Sigmoid colon (tissue), 4 donors: ENCODE measurements at regions not wholly inside any gene's neighbourhood (a gene's known extent, or its start where the extent isn't known, plus 50 kb on each side); places are given as distances from the start of the nearest gene placed in this dataset.

Source experiments
- CTCF ChIP-seq, 4 experiments: fragments of 450-650 bp in 3 of 4; fragments of 200-600 bp in 1 of 4; IDR thresholded peaks; one replicate each; pipeline ENCODE4 v1.5.1; 2016 to 2019; ENCODE audit warnings: antibody characterized with exemption in 4 of 4, mild to moderate bottlenecking in 3 of 4, moderate library complexity in 2 of 4
- EP300 ChIP-seq, 4 donors: sonication (generic); formaldehyde crosslinking; IDR thresholded peaks; one replicate each; pipeline ENCODE4 v1.6.1; 2017; ENCODE audit warnings: antibody characterized with exemption in 4 of 4
- POLR2AphosphoS5 ChIP-seq, 4 donors: sonication (generic); formaldehyde crosslinking; IDR thresholded peaks; one replicate each; pipeline ENCODE4 v1.6.1; 2017; ENCODE audit warnings: antibody characterized with exemption in 4 of 4

GRCh38 chr6:140907235-140907634, 1225.5 kb upstream of the GJE1 start:
- TF ChIP-seq EP300 (IDR thresholded peaks at IDR 0.05) (no peak), POLR2AphosphoS5 (IDR thresholded peaks at IDR 0.05) (no peak), CTCF (IDR thresholded peaks at IDR 0.05) (no peak)
